Suprapubic skin (tissue), 4 donors: ENCODE measurements at regions not wholly inside any gene's neighbourhood (a gene's known extent, or its start where the extent isn't known, plus 50 kb on each side); places are given as distances from the start of the nearest gene placed in this dataset.
A peak's percentile ranks its signal among the peaks of the same experiment; 100 is the strongest.

Source experiments
- DNase-seq, 2 donors: peaks; one replicate each; pipeline ENCODE4 v3.0.0-alpha.2; 2019; ENCODE audit warnings: low spot score in 2 of 2
- H3K27ac ChIP-seq: fragments of 200-600 bp; sonication (generic); one replicate; pipeline ENCODE4 v1.5.1; 2019
- H3K27me3 ChIP-seq: fragments of 200-600 bp; sonication (generic); one replicate; pipeline ENCODE4 v1.5.1; 2019
- H3K36me3 ChIP-seq: fragments of 200-600 bp; sonication (generic); one replicate; pipeline ENCODE4 v1.5.1; 2019
- H3K4me1 ChIP-seq: fragments of 200-600 bp; sonication (generic); one replicate; pipeline ENCODE4 v1.5.1; 2019
- H3K4me3 ChIP-seq: fragments of 200-600 bp; sonication (generic); one replicate; pipeline ENCODE4 v1.5.1; 2019; ENCODE audit warnings: mild to moderate bottlenecking
- H3K9me3 ChIP-seq: fragments of 200-600 bp; sonication (generic); one replicate; pipeline ENCODE4 v1.5.1; 2019
- EP300 ChIP-seq: sonication (generic); formaldehyde crosslinking; IDR thresholded peaks from one replicate; pipeline ENCODE4 v1.6.1; 2017; ENCODE audit warnings: antibody characterized with exemption
- POLR2A ChIP-seq, 2 donors: fragments of 450-650 bp; IDR thresholded peaks; one replicate each; pipeline ENCODE4 v1.6.1; 2017; ENCODE audit warnings: antibody characterized with exemption in 2 of 2, mild to moderate bottlenecking in 2 of 2, moderate library complexity in 2 of 2
- POLR2AphosphoS5 ChIP-seq, 3 donors: sonication (generic); formaldehyde crosslinking; IDR thresholded peaks; one replicate each; pipeline ENCODE4 v1.6.1; 2017; ENCODE audit warnings: antibody characterized with exemption in 3 of 3
- WGBS: methylation state at CpG from one replicate; pipeline ENCODE4 v1.1.5; 2018; 5-methylcytosine and 5-hydroxymethylcytosine counted together
- TF ChIP-seq, protein P1 (sequence below), 2 donors: fragments of 200-600 bp in 1 of 2; fragments of 450-650 bp in 1 of 2; sonication (generic) in 1 of 2; IDR thresholded peaks; one replicate each; pipeline ENCODE4 v1.5.1; 2016 to 2019; ENCODE audit warnings: antibody characterized with exemption in 2 of 2, mild to moderate bottlenecking in 1 of 2, moderate library complexity in 1 of 2

DNA sequence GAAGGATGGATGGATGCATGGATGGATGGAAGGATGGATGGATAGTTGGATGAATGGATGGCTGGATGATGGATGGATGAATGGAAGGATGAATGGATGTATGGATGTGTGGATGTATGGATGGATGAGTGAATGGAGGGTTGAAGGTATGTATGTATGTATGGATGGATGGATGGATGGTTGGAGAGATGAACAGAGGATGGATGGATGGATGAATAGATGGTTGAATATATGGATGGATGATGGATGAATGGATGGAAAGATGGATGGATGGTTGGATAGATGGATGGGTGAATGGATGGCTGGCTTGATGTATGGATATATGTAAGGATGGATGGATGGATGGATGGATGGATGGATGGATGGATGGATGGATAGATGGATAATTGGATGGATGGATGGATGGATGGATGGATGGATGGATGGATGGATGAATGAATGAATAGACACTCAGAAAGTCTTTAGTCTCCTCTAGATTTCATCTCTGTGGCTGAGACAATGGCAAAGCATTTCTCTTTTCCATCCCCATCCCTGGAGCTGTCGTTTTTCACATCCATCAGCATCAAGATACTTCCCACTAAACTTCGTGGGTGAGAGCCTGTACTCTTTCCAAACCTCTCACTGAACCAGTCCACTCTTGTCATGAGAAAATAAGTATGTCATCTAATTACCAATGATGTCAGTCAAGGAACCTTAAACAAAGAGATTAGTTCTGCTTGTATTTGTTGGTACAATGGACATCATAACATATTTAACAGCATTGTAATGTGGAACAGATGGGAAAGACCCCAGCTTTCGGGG lies 74.8 kb upstream of the CLMN start:
- 59% methylated on average over 3 of the region's 3 CpGs for WGBS
- Histone ChIP-seq H3K9me3 (no peaks in the 10 kb centered on the region), H3K4me1 (no peaks in the 10 kb centered on the region)

DNA sequence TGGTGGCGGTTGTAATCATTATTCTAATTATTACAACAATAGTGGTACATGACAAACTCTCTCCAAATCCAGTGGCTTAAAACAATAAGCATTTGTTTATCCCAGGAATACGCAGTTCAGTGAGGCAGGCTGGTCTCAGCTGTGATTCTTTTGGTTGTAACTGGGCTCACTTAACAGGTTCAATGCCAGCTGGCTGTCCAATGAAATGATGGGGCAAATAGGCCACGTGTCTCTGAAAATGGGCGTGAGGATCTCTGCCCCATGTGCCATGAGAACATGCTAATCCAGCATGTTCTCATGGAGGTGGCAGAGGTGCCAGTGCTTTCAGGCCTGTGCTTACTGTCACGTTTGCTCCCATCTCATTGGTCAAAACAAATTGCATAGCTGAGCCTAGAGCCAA lies 73.1 kb upstream of the CLMN start:
- TF ChIP-seq EP300 (no peak), POLR2A (IDR thresholded peaks at IDR 0.05) (no peak), POLR2AphosphoS5 (IDR thresholded peaks at IDR 0.05) (no peak)
- TF ChIP-seq, protein P1, sequence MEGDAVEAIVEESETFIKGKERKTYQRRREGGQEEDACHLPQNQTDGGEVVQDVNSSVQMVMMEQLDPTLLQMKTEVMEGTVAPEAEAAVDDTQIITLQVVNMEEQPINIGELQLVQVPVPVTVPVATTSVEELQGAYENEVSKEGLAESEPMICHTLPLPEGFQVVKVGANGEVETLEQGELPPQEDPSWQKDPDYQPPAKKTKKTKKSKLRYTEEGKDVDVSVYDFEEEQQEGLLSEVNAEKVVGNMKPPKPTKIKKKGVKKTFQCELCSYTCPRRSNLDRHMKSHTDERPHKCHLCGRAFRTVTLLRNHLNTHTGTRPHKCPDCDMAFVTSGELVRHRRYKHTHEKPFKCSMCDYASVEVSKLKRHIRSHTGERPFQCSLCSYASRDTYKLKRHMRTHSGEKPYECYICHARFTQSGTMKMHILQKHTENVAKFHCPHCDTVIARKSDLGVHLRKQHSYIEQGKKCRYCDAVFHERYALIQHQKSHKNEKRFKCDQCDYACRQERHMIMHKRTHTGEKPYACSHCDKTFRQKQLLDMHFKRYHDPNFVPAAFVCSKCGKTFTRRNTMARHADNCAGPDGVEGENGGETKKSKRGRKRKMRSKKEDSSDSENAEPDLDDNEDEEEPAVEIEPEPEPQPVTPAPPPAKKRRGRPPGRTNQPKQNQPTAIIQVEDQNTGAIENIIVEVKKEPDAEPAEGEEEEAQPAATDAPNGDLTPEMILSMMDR (IDR thresholded peaks at IDR 0.05) = no peak
- WGBS = 85% methylated on average over 5 of the region's 5 CpGs
- H3K4me3 ChIP-seq = no peak overlapping the region

More for the DNA sequence above, 74.8 kb upstream of the CLMN start:
- TF ChIP-seq POLR2A (IDR thresholded peaks at IDR 0.05) = no peak
- TF ChIP-seq, protein P1 (IDR thresholded peaks at IDR 0.05) = no peak
- no peak for TF ChIP-seq POLR2AphosphoS5 (IDR thresholded peaks at IDR 0.05)
- TF ChIP-seq EP300 = no peak
- no peak for DNase-seq
- Histone ChIP-seq H3K27me3 (no peaks in the 10 kb centered on the region), H3K27ac (no peak overlapping the region), H3K4me3 (no peak overlapping the region), H3K36me3 (no peaks in the 10 kb centered on the region)

DNA sequence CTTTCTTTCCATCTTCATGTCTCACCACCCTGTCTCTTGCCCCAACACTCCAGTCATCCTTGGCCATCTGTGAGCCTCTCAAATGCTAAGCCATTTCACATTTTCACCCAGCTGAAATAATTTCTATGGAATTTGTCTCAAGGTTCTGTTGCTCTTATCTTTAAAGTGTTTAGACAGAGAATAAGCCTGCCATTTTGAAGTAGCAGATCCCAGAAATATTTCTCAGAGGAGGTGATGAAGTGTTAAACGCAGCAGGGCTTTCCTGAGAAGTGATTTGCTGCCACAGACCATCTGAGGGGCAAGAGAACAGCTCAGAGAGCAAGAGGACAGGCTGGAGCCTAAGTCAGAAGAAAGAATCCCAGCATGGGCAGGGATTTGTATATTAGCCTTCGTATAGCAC lies 71.6 kb upstream of the CLMN start:
- H3K9me3 ChIP-seq = no peaks in the 10 kb centered on the region

More for the DNA sequence above, 73.1 kb upstream of the CLMN start:
- Histone ChIP-seq H3K9me3 (no peaks in the 10 kb centered on the region), H3K36me3 (no peaks in the 10 kb centered on the region), H3K27me3 (no peaks in the 10 kb centered on the region), H3K27ac (no peak overlapping the region), H3K4me1 (peaks cover 3% of the 10 kb centered on the region)
- no peak for DNase-seq

DNA sequence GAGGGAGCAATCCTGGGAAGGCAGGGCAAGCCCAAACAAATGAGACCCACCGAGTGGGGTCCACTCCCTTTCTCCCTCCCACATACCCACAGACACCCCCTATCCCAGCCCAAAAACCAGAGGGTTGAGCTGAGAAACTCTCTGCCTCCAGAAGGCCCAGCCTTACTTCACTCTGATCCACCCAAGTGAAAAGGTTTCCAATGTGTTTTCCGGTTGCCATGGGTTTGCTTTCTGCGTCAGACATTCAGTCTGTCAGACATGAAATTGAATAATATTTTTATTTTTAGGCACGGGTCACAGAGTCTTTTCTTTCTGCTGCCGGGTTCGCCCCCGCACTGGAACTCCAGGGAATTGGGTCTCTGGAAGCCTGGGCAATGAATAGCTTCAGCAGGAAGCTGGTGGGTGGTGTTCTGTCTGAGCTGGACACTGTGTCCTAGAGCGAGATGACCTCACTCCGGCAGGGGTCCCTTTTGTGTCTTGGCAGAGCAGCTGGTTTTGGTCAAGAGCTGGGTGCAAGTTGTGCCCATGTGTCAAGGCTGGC lies 69.8 kb upstream of the CLMN start:
- H3K9me3 ChIP-seq = no peaks in the 10 kb centered on the region
- 64% methylated on average over 9 of the region's 9 CpGs for WGBS
- no peaks in the 10 kb centered on the region for H3K36me3 ChIP-seq
- TF ChIP-seq, protein P1 (IDR thresholded peaks at IDR 0.05) = no peak
- no peak for TF ChIP-seq POLR2A (IDR thresholded peaks at IDR 0.05)
- peak in 2 of 3 donors; percentile 30 to 79 for TF ChIP-seq POLR2AphosphoS5 (IDR thresholded peaks at IDR 0.05)
- peak; percentile 39 for TF ChIP-seq EP300
- H3K4me1 ChIP-seq = peaks cover 3% of the 10 kb centered on the region
- H3K4me3 ChIP-seq = no peak overlapping the region
- H3K27ac ChIP-seq = peak overlapping the region; percentile 69
- peak; percentile 72 to 86 for DNase-seq
- H3K27me3 ChIP-seq = no peaks in the 10 kb centered on the region

More for the DNA sequence above, 71.6 kb upstream of the CLMN start:
- Histone ChIP-seq H3K4me3 (no peak overlapping the region), H3K27ac (no peak overlapping the region), H3K36me3 (no peaks in the 10 kb centered on the region), H3K4me1 (peaks cover 3% of the 10 kb centered on the region), H3K27me3 (no peaks in the 10 kb centered on the region)
- WGBS = 80% methylated on average over 2 of the region's 2 CpGs
- TF ChIP-seq, protein P1 (IDR thresholded peaks at IDR 0.05) = no peak
- TF ChIP-seq EP300 (no peak), POLR2AphosphoS5 (IDR thresholded peaks at IDR 0.05) (no peak), POLR2A (IDR thresholded peaks at IDR 0.05) (no peak)
- no peak for DNase-seq

DNA sequence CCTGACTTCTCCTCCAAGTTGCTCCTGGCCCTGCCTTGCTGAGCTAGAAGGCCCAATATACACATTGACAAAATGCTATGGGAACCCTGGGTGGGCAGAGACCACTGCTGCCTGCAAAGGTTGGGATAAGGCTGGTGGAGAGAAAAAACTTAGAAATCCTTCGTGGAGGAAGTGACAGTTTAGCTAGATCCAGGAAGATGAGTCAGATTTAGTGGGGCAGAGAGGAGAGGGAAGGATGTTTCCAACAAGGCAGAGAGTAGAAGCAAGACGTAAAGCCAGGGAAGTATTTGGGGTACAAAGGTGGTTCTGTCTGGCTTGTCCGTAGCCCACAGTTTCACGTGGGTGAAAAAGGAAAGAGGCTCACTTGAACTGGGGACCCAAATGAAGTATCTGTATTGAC lies 69.0 kb upstream of the CLMN start:
- DNase-seq = peak in 1 of 2 donors; percentile 21
- Histone ChIP-seq H3K4me3 (no peak overlapping the region), H3K9me3 (no peaks in the 10 kb centered on the region), H3K27ac (peak overlapping the region; percentile 67), H3K36me3 (no peaks in the 10 kb centered on the region), H3K4me1 (peaks cover 3% of the 10 kb centered on the region), H3K27me3 (no peaks in the 10 kb centered on the region)
- TF ChIP-seq EP300 (no peak), POLR2AphosphoS5 (IDR thresholded peaks at IDR 0.05) (no peak), POLR2A (IDR thresholded peaks at IDR 0.05) (no peak)
- TF ChIP-seq, protein P1 (IDR thresholded peaks at IDR 0.05) = no peak
- 74% methylated on average over 4 of the region's 4 CpGs for WGBS
